NCI-H748 treated with DMSO at 0.1 percent for 48 hours (cell line): ENCODE measurements at regions not wholly inside any gene's neighbourhood (a gene's known extent, or its start where the extent isn't known, plus 50 kb on each side); places are given as distances from the start of the nearest gene placed in this dataset.

Source experiments
- DNase-seq: peaks from one replicate; lab custom pipeline; 2025; lab: John Stamatoyannopoulos, UW

- DNase-seq: no peak
Measured at GRCh38 chr10:113219446-113219845, 269.4 kb downstream of the TCF7L2 start.

GRCh38 chr10:113221756-113222168 is 271.7 kb downstream of the TCF7L2 start:
- no peak for DNase-seq

- no peak for DNase-seq
Measured at GRCh38 chr10:113222207-113222606, 272.2 kb downstream of the TCF7L2 start.

- no peak for DNase-seq
Measured at GRCh38 chr10:113225364-113225763, 275.3 kb downstream of the TCF7L2 start.

- DNase-seq: no peak
Measured at GRCh38 chr10:113225903-113226302, 275.9 kb downstream of the TCF7L2 start.

GRCh38 chr10:113226399-113226798 is 276.4 kb downstream of the TCF7L2 start:
- DNase-seq: no peak

- no peak for DNase-seq
Measured at GRCh38 chr10:113226831-113227445, 276.9 kb downstream of the TCF7L2 start.

- no peak for DNase-seq
Measured at GRCh38 chr10:113228530-113228929, 278.5 kb downstream of the TCF7L2 start.

- no peak for DNase-seq
Measured at GRCh38 chr10:113230011-113230610, 280.1 kb downstream of the TCF7L2 start.

- no peak for DNase-seq
Measured at GRCh38 chr10:113232928-113233511, 283.0 kb downstream of the TCF7L2 start.

GRCh38 chr10:113234481-113234880 is 284.4 kb downstream of the TCF7L2 start:
- DNase-seq: no peak

GRCh38 chr10:113235508-113235907 is 285.5 kb downstream of the TCF7L2 start:
- DNase-seq: no peak

GRCh38 chr10:113236998-113237397 is 287.0 kb downstream of the TCF7L2 start:
- DNase-seq: no peak

GRCh38 chr10:113239566-113240350 is 289.7 kb downstream of the TCF7L2 start:
- no peak for DNase-seq

GRCh38 chr10:113240736-113241135 is 290.7 kb downstream of the TCF7L2 start:
- DNase-seq: no peak

- no peak for DNase-seq
Measured at GRCh38 chr10:113241599-113242360, 291.7 kb downstream of the TCF7L2 start.

GRCh38 chr10:113243311-113243710 is 293.3 kb downstream of the TCF7L2 start:
- no peak for DNase-seq

GRCh38 chr10:113244750-113245149 is 294.7 kb downstream of the TCF7L2 start:
- no peak for DNase-seq

GRCh38 chr10:113245286-113245685 is 295.2 kb downstream of the TCF7L2 start:
- no peak for DNase-seq

- DNase-seq: no peak
Measured at GRCh38 chr10:113247050-113247449, 297.0 kb downstream of the TCF7L2 start.

- peak; percentile 1 for DNase-seq
Measured at GRCh38 chr10:113252650-113253618, 299.9 kb upstream of the HABP2 start.
